ENCODE measurements at regions not wholly inside any gene's neighbourhood (a gene's known extent, or its start where the extent isn't known, plus 50 kb on each side); places are given as distances from the start of the nearest gene placed in this dataset.

- Histone ChIP-seq H3K4me3 (no peak overlapping the region), H3K27me3 (peaks cover 0 to 5% (median 0%) of the 10 kb centered on the region in 7 donors), H3K36me3 (no peaks in the 10 kb centered on the region), H3K4me1 (no peaks in the 10 kb centered on the region), H3K27ac (no peak overlapping the region), H3K9me3 (no peaks in the 10 kb centered on the region)
- no peak for DNase-seq
- ATAC-seq = no peak
- 56 to 57% methylated on average over 1 of the region's 1 CpG for WGBS, 2 donors
- intact Hi-C loops (cut with DNase I) = no loop called here
- TF ChIP-seq, protein P1, sequence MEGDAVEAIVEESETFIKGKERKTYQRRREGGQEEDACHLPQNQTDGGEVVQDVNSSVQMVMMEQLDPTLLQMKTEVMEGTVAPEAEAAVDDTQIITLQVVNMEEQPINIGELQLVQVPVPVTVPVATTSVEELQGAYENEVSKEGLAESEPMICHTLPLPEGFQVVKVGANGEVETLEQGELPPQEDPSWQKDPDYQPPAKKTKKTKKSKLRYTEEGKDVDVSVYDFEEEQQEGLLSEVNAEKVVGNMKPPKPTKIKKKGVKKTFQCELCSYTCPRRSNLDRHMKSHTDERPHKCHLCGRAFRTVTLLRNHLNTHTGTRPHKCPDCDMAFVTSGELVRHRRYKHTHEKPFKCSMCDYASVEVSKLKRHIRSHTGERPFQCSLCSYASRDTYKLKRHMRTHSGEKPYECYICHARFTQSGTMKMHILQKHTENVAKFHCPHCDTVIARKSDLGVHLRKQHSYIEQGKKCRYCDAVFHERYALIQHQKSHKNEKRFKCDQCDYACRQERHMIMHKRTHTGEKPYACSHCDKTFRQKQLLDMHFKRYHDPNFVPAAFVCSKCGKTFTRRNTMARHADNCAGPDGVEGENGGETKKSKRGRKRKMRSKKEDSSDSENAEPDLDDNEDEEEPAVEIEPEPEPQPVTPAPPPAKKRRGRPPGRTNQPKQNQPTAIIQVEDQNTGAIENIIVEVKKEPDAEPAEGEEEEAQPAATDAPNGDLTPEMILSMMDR (IDR thresholded peaks at IDR 0.05) = no peak
These were observed 299.6 kb downstream of the EMP1 start for GRCh38 chr12:13496111-13496510.

DNA sequence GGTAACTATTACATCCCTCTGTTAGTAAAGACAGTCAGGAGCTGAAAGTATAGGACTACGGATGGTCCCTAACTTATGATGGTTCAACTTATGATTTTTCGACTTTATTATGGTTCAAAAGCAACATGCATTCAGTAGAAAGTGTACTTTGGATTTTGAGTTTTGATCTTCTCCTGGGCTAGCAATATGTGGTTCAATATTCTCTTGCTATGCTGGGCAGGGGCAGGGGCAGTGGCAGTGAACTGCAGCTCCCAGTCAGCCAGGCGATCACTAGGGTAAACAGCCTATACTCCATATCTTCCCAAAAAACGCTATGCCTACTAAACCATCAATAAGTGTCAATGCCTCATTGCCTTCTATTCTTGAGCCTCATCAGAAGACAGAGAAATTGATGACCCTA is 292.7 kb downstream of the EMP1 start:
- WGBS, 2 donors = 93 to 98% methylated on average over 4 of the region's 4 CpGs
- H3K4me3 ChIP-seq = no peak overlapping the region
- H3K9me3 ChIP-seq = no peaks in the 10 kb centered on the region
- DNase-seq = no peak
- ATAC-seq = no peak
- no peaks in the 10 kb centered on the region for H3K36me3 ChIP-seq
- H3K27ac ChIP-seq = no peak overlapping the region
- intact Hi-C loops (cut with DNase I) = no loop called here
- peaks cover 0 to 2% (median 0%) of the 10 kb centered on the region in 7 donors for H3K27me3 ChIP-seq
- TF ChIP-seq, protein P1 (IDR thresholded peaks at IDR 0.05) = no peak
- no peaks in the 10 kb centered on the region for H3K4me1 ChIP-seq

- intact Hi-C loops (cut with DNase I) = no loop called here
- Histone ChIP-seq H3K4me3 (no peak overlapping the region), H3K27ac (no peak overlapping the region), H3K9me3 (no peaks in the 10 kb centered on the region), H3K4me1 (no peaks in the 10 kb centered on the region), H3K27me3 (peaks cover 0 to 2% (median 0%) of the 10 kb centered on the region in 7 donors), H3K36me3 (no peaks in the 10 kb centered on the region)
- TF ChIP-seq, protein P1 (IDR thresholded peaks at IDR 0.05) = no peak
- WGBS, 2 donors = 90% methylated on average over 7 of the region's 7 CpGs
- ATAC-seq (no peak), DNase-seq (no peak)
These were observed 290.8 kb downstream of the EMP1 start for GRCh38 chr12:13487326-13487725.

GRCh38 chr12:13486794-13487193 is 290.3 kb downstream of the EMP1 start:
- H3K36me3 ChIP-seq = no peaks in the 10 kb centered on the region
- ATAC-seq (no peak), DNase-seq (no peak)
- H3K9me3 ChIP-seq = no peaks in the 10 kb centered on the region
- no peak overlapping the region for H3K27ac ChIP-seq
- intact Hi-C loops (cut with DNase I) = no loop called here
- no peak overlapping the region for H3K4me3 ChIP-seq
- no peaks in the 10 kb centered on the region for H3K4me1 ChIP-seq
- TF ChIP-seq, protein P1 (IDR thresholded peaks at IDR 0.05) = no peak
- WGBS, 2 donors = 87% methylated on average over 3 of the region's 3 CpGs
- H3K27me3 ChIP-seq = peaks cover 0 to 2% (median 0%) of the 10 kb centered on the region in 7 donors
